Right lobe of liver (tissue), 4 donors: ENCODE measurements at regions not wholly inside any gene's neighbourhood (a gene's known extent, or its start where the extent isn't known, plus 50 kb on each side); places are given as distances from the start of the nearest gene placed in this dataset.

ENCODE experiments used
- POLR2A ChIP-seq: fragments of 450-650 bp; IDR thresholded peaks from one replicate; pipeline ENCODE4 v1.6.1; 2017; ENCODE audit warnings: antibody characterized with exemption, mild to moderate bottlenecking
- TF ChIP-seq, protein P1 (sequence below), 4 donors: fragments of 200-600 bp in 3 of 4; fragments of 450-650 bp in 1 of 4; IDR thresholded peaks; one replicate each; pipeline versions ENCODE4 v1.5.1 to v1.8.0; 2016 to 2022; ENCODE audit warnings: antibody characterized with exemption in 4 of 4, mild to moderate bottlenecking in 2 of 4
- donor health status: DM: no; HTN: no; CAD: no.
- donor health status: DM: no; HTN: no; CAD: no.
- donor health status: DM: no; HTN: yes; CAD: no.

DNA sequence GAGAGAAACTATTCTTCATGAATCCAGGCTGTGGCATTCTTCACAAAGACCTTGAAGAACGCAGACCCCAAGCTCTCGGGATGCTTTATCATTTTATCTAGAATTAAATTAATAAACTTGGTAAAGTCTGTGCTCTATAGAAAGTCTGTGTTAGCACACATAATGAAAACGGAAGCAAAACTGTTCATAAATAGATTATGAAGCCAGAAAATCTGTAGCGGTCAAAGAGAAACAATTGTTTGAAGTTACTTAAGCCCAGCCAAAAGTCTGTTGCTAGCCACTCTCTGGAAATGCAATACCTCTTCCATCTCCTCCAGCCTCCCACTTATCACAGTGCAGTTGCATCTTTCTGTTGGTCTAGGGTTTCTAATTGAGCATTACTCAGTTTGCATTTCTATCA, 375.9 kb downstream of the KIF4B start:
- TF ChIP-seq, protein P1, sequence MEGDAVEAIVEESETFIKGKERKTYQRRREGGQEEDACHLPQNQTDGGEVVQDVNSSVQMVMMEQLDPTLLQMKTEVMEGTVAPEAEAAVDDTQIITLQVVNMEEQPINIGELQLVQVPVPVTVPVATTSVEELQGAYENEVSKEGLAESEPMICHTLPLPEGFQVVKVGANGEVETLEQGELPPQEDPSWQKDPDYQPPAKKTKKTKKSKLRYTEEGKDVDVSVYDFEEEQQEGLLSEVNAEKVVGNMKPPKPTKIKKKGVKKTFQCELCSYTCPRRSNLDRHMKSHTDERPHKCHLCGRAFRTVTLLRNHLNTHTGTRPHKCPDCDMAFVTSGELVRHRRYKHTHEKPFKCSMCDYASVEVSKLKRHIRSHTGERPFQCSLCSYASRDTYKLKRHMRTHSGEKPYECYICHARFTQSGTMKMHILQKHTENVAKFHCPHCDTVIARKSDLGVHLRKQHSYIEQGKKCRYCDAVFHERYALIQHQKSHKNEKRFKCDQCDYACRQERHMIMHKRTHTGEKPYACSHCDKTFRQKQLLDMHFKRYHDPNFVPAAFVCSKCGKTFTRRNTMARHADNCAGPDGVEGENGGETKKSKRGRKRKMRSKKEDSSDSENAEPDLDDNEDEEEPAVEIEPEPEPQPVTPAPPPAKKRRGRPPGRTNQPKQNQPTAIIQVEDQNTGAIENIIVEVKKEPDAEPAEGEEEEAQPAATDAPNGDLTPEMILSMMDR (IDR thresholded peaks at IDR 0.05): no peak
- no peak for TF ChIP-seq POLR2A
